GM19372 (cell line): ENCODE measurements at regions not wholly inside any gene's neighbourhood (a gene's known extent, or its start where the extent isn't known, plus 50 kb on each side); places are given as distances from the start of the nearest gene placed in this dataset.

Experiments
- ATAC-seq: cut with Tn5 transposase; IDR thresholded peaks from one replicate; pipeline ENCODE4 v1.9.1; 2021; ENCODE audit warnings: mild to moderate bottlenecking, low read depth, moderate library complexity; ENCODE audit not compliant: unreplicated experiment

DNA sequence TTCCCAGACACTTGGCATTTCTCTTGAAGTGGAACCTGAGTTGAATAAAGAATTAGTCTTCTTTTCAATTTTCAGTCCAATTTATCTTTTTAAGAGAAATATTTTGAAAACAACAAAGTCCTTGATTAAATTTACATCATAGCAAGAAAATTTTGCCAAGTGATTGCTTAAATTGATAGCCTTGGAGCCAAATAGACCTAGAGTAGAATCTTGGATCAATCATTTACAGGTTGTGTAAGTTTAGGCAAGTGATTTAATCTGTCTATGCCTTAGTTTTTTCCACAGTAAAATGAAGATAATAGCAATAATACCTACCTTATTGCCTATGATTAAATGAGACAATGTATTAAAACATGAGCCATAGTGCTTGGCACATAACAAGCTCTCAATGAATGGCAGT is 113.9 kb downstream of the LHX9 start:
- ATAC-seq, result no peak

GRCh38 chr1:198032668-198033067 is 115.5 kb downstream of the LHX9 start:
- no peak for ATAC-seq

GRCh38 chr1:198040880-198041279 is 115.9 kb upstream of the NEK7 start:
- no peak for ATAC-seq

DNA sequence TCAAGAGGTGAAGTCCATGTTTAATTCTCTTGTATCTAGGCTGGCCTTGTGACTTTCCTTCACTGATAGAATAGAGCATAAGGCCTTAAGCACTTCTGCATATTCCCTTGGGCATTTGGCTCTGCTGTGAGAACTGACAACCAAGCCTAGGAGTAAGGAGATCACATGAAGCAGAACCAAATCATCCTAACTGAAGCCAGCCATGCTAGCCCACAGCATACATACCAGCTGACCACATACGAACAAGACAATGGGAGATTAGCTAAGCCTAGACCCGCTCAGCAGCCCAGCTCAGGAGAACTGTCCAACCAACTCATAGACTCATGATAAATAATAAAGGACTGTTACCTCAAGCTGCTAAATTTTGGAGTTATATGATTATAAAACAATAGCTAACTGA is 114.6 kb upstream of the NEK7 start:
- no peak for ATAC-seq

GRCh38 chr1:198047913-198048312 is 108.9 kb upstream of the NEK7 start:
- no peak for ATAC-seq

DNA sequence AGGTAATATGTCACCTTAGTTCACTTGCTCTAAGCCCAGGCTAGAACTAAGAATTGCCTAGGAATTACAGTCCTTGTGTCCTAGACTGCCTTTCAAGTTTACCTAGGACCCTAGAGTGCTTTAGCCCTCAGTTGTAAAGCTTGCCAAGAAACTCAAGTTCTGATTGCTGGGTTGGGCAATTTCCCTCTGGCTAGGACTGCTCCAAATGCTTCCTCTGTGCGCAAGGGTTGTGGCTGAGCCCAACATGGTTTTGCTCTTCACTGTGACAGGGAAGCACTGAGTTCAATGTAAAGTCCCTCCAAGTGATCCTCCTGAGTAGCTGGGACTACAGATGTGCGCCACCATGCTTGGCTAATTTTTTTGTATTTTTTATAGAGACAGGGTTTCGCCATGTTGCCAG is 102.3 kb upstream of the NEK7 start:
- ATAC-seq, result no peak

- peak; percentile 70 for ATAC-seq
Observed at GRCh38 chr1:198056255-198056654, 100.5 kb upstream of the NEK7 start.

DNA sequence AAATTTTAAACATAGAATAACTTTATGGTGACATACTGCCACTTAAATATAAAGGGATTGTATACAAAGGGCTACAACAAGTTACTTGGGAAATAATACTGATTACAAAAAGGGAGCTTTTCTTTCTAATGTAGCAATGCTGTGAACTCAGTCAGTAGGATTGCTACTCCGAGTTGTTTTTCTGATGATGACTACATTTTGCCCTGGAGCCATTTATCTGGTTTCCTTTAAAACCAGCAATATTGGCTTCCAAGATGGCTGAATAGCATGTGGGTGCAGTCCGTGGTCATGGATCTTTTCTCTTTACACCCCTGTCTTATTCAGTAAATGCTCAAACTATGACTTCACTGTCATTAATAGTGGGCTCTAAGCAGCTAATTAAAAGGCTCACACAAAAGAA is 92.6 kb upstream of the NEK7 start:
- no peak for ATAC-seq

DNA sequence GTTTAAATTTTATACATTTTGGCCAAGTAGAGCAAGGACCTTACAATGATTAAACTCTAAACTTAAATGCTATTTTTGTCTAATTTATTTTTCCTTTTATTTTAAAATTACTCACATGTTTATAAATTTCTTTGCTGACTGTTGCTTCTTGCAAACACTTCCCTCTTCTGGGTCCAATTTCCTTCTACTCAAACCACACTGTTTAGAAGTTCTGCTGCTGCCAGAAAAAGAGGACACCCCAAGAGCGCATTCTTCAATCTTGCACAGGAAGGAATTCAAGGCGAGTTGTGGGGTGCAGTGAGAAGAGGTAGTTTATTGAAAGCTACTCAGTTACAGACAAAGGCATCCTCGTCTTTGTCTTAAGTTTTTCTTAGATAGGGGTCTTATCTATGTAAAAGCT is 88.5 kb upstream of the NEK7 start:
- ATAC-seq, result no peak

DNA sequence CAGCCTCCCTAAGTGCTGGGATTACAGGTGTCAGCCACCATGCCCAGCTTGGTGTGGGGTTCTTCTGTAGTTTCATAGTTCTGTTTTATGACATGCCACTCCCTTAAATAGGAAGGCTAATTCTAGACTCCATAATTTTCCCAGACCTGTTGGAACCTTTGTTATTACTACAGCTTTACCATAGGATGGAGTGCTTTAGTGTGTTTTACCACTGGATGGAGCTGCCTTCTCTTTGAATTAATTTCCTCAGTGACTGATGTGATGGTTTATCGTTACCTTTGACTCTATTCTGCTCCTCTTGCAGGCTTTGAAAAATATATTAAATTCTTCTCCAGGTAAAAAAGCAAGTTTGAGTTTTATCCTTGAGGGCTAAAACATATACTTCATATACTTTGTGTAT is 84.6 kb upstream of the NEK7 start:
- no peak for ATAC-seq

DNA sequence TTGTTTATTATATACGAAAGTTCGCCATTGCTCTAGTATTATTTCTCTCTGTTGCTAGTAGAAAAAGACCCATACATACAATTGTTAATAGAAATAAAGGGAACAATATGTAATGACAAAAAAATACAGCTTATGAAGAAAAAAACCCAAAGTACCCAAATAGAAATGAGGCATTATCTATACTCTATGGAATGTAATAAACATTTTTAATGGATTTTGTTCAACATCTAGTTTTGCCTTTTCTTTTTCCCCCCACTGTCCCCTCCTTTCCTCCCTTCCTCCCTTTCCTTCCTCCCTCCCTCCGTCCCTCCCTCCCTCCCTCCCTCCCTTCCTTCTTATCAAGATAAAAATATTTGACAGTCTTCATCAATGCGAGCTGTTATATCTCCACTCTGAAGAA is 81.5 kb upstream of the NEK7 start:
- no peak for ATAC-seq

- ATAC-seq, result no peak
Observed at GRCh38 chr1:198079432-198079951, 77.3 kb upstream of the NEK7 start.

DNA sequence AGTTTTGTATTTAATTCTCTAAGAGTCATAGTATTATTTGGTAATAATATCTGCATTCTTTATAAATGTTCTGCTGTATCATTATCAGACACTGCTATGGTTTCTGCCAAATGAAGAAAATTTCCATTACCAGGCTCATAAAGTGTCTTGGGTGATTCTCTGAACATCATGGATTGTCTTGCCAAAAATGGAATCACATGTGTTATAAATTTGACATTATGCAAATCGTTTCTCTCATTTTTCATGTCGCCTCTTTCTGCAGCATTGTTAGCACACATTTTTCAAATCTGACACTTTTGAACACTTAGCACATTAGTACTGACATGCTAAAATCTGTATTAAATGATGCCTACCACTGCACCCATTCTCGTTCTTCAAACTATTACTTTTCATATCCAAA is 74.2 kb upstream of the NEK7 start:
- no peak for ATAC-seq

- ATAC-seq, result no peak
Observed at GRCh38 chr1:198083549-198083948, 73.2 kb upstream of the NEK7 start.

DNA sequence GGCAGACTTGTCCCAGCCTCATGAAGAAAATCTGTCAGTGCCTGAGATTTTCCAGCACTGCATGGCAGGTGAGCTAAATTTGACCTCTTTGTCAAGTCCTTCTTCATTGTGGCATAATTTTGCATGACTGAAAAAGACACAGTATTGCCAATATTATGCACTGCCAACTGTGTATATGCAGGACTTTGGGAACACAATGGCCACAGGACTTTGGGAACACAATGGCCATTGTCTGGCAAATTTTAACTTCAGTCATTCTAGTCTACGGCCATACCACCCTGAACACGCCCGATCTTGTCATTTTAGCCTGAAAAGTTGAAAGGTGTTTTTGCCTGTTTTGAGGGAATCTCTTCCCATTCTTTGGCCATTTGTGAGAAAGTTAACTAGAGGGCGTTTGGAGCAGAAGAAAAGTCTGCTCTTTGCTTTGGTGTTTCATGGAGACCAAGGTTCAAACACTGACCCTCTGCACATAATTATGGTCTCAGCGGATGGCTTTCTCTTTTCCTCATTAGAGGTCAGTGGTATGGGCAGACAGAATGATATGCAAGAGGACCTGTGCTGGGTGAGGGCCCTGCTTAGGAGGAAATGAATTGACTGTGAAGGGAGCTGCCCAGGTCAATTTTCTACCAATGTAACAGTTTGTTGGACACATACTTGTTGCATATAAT is 72.4 kb upstream of the NEK7 start:
- no peak for ATAC-seq

GRCh38 chr1:198086051-198086745 is 70.6 kb upstream of the NEK7 start:
- ATAC-seq, result no peak

GRCh38 chr1:198087831-198088230 is 69.0 kb upstream of the NEK7 start:
- ATAC-seq, result no peak

DNA sequence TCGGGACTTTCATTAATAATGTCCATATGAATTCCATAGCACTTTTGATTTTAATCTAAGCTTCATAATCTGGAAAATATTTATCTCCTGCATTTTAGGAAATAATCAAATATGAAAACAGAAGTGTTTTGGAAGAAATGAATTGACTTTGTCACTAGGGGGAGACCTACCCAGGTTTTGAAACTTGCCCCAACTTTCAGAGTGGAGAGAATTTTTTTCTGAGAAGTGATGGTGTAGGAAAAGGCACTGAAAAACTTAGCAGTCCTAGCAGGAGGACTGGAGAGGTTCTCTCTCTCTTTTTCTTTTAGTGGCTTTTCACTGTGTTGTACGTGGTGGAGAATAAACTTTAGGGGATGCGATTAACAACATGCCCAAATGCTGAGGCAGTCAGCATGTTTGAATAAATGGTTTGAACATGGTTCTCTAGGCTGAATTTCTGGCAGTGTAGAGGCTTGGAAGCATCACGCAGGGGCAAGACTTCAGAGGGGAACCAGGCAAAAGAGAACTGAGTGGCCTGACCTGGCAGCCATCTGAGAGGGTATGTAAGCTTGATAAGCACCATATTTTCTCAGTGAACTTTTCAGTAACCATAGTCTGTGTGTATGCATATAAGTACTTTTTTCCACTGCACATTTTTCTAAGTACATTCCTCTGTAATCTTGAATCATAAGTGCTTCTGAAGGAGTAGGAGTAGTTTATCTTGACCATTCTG is 68.3 kb upstream of the NEK7 start:
- ATAC-seq, result no peak

DNA sequence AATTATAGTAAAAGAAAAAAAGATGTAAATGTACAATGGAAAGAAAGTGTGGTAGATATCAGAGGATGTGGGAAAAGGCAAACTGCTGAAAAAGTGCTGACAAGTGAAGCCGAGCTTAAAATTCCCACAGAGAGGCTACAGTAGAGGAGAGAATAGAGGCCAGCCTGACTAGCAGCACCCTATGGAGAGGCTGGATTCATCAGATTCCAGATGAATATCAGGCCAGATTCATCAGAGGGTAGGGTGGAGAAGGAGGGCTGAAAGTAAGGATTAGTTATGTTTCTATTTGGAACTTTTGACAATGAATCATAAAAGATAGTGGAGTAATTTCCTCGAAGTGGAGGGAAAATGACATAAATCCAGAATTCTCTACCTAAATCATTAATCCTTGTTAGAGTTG is 60.4 kb upstream of the NEK7 start:
- ATAC-seq, result no peak

- no peak for ATAC-seq
Observed at GRCh38 chr1:198099755-198100154, 57.0 kb upstream of the NEK7 start.

GRCh38 chr1:198101716-198102453 is 54.9 kb upstream of the NEK7 start:
- no peak for ATAC-seq
